NCI-H1105 (cell line): ENCODE measurements at regions not wholly inside any gene's neighbourhood (a gene's known extent, or its start where the extent isn't known, plus 50 kb on each side); places are given as distances from the start of the nearest gene placed in this dataset.
"Not testable (repeated sequence)": the region's sequence is repeated elsewhere in the genome, so short reads cannot be mapped to it uniquely, and the experiment has no call there.

Source experiments
- DNase-seq: peaks from one replicate; lab custom pipeline; 2025; lab: John Stamatoyannopoulos, UW

DNA sequence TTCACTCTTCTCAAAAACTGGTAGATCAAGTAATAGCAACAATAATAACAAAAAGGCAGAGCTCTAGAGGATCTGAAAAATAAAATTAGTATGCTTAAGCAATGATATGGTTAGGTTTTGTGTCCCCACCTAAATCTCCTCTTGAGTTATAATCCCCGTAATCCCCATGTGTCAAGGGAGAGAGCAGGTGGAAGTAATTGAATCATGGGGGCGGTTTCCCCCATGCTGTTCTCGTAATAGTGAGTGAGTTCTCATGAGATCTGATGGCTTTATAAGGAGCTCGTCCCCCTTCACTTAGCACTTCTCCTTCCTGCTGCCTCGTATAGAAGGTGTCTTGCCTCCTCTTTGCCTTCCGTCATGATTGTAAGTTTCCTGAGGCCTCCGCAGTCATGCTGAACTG, 60.2 kb upstream of the ABHD2 start:
- no peak for DNase-seq

- DNase-seq: no peak
These were observed 57.9 kb upstream of the ABHD2 start for GRCh38 chr15:89030311-89030710.

DNA sequence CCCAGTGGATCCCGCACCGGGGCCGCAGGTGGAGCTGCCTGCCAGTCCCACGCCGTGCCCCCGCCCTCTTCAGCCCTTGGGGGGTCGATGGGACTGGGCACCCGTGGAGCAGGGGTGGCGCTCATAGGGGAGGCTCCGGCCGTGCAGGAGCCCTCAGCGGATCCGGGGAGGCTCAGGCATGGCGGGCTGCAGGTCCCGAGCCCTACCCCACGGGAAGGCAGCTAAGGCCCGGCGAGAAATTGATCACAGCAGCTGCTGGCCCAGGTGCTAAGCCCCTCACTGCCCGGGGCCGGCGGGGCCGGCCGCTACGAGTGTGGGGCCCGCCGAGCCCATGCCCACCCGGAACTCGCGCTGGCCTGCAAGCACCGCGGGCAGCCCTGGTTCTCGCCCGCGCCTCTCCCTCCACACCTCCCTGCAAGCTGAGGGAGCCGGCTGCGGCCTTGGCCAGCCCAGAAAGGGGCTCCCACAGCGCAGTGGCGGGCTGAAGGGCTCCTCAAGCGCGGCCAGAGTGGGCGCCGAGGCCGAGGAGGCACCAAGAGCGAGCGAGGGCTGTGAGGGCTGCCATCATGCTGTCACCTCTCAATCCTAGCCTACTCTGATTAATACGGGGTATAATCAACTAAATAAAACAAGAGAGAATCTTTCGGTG, 56.5 kb upstream of the ABHD2 start:
- DNase-seq: not testable (repeated sequence)

GRCh38 chr15:89034305-89034704, 54.0 kb upstream of the ABHD2 start:
- DNase-seq: no peak

DNA sequence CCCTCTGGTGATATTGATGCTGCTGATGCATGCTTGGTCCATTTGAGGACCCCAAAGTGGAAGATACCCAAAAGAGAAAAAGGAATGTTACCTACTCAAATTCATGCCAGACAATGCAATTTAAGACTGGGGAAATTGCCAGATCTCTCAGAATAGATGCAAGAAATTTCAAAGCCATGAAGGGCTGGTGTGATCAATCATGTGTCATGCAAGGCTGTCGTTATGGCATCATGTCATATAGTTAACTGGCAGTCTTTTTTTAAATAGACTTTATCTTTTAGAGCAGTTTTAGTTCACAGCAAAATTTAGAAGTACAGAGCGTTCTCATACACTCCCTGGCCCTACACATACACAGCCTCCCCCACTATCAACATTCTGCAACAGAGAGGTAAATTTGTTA, 53.1 kb upstream of the ABHD2 start:
- DNase-seq: no peak

- DNase-seq: no peak
These were observed 52.6 kb upstream of the ABHD2 start for GRCh38 chr15:89035658-89036057.

DNA sequence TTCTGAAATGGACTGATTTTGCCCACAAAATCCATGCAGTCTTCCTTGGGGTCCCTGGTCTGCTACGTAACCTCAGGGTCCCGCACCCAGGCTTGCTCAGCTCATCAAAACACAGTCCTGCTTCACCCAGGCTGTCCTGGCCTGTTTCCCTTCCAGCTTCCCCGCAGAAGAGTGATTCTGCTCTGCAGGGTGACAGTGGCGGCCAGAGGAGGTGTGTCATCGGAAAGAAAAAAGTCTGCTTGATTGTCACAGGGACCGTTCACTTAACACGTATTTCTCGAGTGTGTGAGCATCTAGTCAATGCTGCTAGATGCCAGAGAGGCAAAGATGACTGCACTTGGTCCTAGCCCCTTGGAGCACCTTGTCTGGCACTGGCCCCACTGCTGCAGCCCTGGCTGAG, 50.1 kb upstream of the ABHD2 start:
- no peak for DNase-seq
